OCI-LY3 (cell line): ENCODE measurements at regions not wholly inside any gene's neighbourhood (a gene's known extent, or its start where the extent isn't known, plus 50 kb on each side); places are given as distances from the start of the nearest gene placed in this dataset.

Experiments
- H2AFZ ChIP-seq: fragments of 200-600, 300-600 bp; shearing (Covaris generic); 2 replicates; pipeline ENCODE4 v1.6.0; 2014; ENCODE audit warnings: antibody characterized with exemption, low read depth, low read length
- H3K27ac ChIP-seq: fragments of 200-600, 300-600 bp; sonication (generic); 2 replicates; pipeline ENCODE4 v1.5.1; 2014; ENCODE audit warnings: mild to moderate bottlenecking, low read length, moderate library complexity, mixed read lengths
- H3K27me3 ChIP-seq: fragments of 200-600, 300-600 bp; sonication (generic); 2 replicates; pipeline ENCODE4 v1.6.1; 2014; ENCODE audit warnings: low read depth, low read length, mixed read lengths
- H3K36me3 ChIP-seq: fragments of 200-600, 300-600 bp; sonication (generic); replicated peaks from 2 replicates; pipeline ENCODE3; 2014; ENCODE audit warnings: low read depth, low read length, mixed read lengths
- H3K4me1 ChIP-seq: fragments of 300-600, 200-600 bp; sonication (generic); 2 replicates; pipeline ENCODE4 v1.6.1; 2014; ENCODE audit warnings: low read length, mixed read lengths
- H3K4me2 ChIP-seq: fragments of 200-600, 300-600 bp; sonication (generic); 2 replicates; pipeline ENCODE4 v1.6.1; 2014; ENCODE audit warnings: low read length, mixed read lengths
- H3K4me3 ChIP-seq: fragments of 300-600, 200-600 bp; sonication (generic); 2 replicates; pipeline ENCODE4 v1.5.1; 2014; ENCODE audit warnings: antibody characterized with exemption, mild to moderate bottlenecking, low read length, moderate library complexity
- H3K79me2 ChIP-seq: fragments of 300-600, 200-600 bp; shearing (Covaris generic); 2 replicates; pipeline ENCODE4 v1.6.1; 2014; ENCODE audit warnings: mild to moderate bottlenecking, low read length, mixed read lengths
- H3K9ac ChIP-seq: fragments of 300-600, 200-600 bp; shearing (Covaris generic); 2 replicates; pipeline ENCODE4 v1.6.0; 2014; ENCODE audit warnings: mild to moderate bottlenecking, low read length, moderate library complexity
- H3K9me3 ChIP-seq: fragments of 200-600, 300-600 bp; shearing (Covaris generic); 2 replicates; pipeline ENCODE4 v1.6.1; 2014; ENCODE audit warnings: low read length, mixed read lengths; ENCODE audit not compliant: insufficient read depth
- H4K20me1 ChIP-seq: fragments of 200-600, 300-600 bp; sonication (generic); 2 replicates; pipeline ENCODE4 v1.6.1; 2016; ENCODE audit warnings: low read length, mixed read lengths; ENCODE audit not compliant: insufficient read depth
- EZH2phosphoT487 ChIP-seq: fragments of 200-600 bp; shearing (Covaris generic); IDR thresholded peaks from 2 replicates; pipeline ENCODE4 v1.6.1; 2018; ENCODE audit warnings: antibody characterized with exemption, mixed run types, low read depth
- TF ChIP-seq, protein P1 (sequence below): fragments of 200-600, 300-600 bp; sonication (generic); IDR thresholded peaks from 2 replicates; pipeline ENCODE4 v1.5.1; 2014; ENCODE audit warnings: antibody characterized with exemption, low read length, low read depth

DNA sequence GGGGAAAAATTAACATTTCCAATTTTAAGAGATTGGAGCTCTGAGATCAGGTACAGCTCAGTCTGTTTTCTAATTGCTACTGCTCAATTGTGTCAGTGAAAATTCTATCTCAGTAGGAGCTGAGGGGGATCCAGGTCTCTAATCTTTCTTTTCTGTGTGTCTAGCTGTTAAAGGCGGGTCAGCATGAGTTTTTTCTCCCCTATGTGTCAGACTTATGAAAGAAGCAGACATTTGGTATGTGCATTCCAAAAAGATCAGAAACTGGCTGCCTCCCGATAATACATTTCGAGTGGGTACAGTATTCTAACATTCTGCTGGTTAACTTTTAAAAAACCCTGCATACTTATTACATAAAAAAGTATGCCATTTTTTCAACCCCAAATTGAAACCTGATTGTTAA is 72.4 kb downstream of the PCDH7 start:
- Histone ChIP-seq H3K27ac (no peak overlapping the region), H3K9me3 (no peaks in the 10 kb centered on the region; the same call in 1 of the 2 replicates), H4K20me1 (no peaks in the 10 kb centered on the region), H3K79me2 (no peaks in the 10 kb centered on the region), H3K9ac (no peak overlapping the region), H3K4me3 (no peak overlapping the region), H3K4me2 (no peak overlapping the region), H3K36me3 (no peaks in the 10 kb centered on the region), H3K27me3 (no peaks in the 10 kb centered on the region), H3K4me1 (peaks cover 21% of the 10 kb centered on the region), H2AFZ (no peak overlapping the region)
- TF ChIP-seq EZH2phosphoT487 = no peak
- TF ChIP-seq, protein P1, sequence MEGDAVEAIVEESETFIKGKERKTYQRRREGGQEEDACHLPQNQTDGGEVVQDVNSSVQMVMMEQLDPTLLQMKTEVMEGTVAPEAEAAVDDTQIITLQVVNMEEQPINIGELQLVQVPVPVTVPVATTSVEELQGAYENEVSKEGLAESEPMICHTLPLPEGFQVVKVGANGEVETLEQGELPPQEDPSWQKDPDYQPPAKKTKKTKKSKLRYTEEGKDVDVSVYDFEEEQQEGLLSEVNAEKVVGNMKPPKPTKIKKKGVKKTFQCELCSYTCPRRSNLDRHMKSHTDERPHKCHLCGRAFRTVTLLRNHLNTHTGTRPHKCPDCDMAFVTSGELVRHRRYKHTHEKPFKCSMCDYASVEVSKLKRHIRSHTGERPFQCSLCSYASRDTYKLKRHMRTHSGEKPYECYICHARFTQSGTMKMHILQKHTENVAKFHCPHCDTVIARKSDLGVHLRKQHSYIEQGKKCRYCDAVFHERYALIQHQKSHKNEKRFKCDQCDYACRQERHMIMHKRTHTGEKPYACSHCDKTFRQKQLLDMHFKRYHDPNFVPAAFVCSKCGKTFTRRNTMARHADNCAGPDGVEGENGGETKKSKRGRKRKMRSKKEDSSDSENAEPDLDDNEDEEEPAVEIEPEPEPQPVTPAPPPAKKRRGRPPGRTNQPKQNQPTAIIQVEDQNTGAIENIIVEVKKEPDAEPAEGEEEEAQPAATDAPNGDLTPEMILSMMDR = no peak

DNA sequence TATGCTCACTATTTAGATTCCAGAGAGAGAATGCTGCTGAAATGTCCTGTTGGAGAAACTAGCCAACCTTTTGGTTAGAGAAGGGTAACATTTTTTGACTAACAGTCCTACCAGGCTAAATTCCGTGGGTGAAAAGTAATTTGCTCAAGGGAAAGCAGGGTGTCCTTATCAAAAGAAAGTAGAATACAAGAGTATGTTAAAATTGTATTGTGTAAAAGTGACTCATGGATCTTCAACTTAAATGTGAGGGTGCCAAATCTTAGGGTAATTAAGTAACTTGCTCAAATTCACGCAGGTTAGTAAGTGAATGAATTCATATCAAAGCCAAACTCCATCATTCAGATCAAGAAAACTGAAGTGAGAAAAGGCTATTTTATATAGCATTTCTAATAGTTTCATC is 81.7 kb downstream of the PCDH7 start:
- TF ChIP-seq, protein P1 = no peak
- no peak for TF ChIP-seq EZH2phosphoT487
- Histone ChIP-seq H4K20me1 (no peaks in the 10 kb centered on the region), H2AFZ (no peak overlapping the region), H3K4me1 (no peaks in the 10 kb centered on the region), H3K4me3 (no peak overlapping the region), H3K27me3 (no peaks in the 10 kb centered on the region), H3K9me3 (no peaks in the 10 kb centered on the region), H3K79me2 (no peaks in the 10 kb centered on the region), H3K27ac (no peak overlapping the region), H3K9ac (no peak overlapping the region), H3K36me3 (no peaks in the 10 kb centered on the region), H3K4me2 (no peak overlapping the region)

DNA sequence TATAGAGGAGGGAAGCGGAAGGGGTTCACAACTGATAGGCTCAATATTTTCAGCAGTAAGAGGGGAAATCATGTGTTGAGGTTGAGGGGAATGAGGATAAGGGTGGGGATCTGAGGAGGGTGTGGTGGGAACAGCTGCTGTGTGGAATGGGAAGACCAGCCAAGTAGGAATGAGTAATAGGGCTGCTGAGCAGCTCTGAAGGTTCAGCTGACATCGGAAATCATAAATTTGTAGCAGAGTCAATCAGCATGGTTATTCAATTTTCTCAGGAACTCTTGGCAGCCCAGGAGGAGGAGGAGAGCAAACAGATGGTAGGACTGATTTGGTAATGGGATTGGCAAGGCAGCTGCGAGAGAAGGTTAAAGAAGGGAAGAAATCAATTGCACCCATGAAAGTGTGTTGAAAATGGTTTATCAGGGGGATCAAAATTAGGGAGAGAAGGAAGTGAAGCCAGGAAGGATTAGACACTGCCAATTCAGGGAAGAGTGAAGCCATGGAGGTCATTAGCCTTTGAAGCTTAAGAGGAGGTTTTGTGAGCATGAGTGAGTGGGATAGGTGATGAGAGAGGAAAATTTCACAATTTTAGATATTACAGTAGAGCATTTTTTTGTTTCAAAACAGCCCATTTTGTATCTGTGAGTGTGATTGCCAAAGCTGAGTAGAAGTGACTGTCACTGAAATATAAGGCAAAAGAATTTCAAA is 82.6 kb downstream of the PCDH7 start:
- Histone ChIP-seq H3K4me2 (no peak overlapping the region), H3K9me3 (no peaks in the 10 kb centered on the region), H2AFZ (no peak overlapping the region), H3K27ac (no peak overlapping the region), H3K36me3 (no peaks in the 10 kb centered on the region), H3K4me1 (no peaks in the 10 kb centered on the region), H4K20me1 (no peaks in the 10 kb centered on the region), H3K4me3 (no peak overlapping the region), H3K27me3 (no peaks in the 10 kb centered on the region), H3K9ac (no peak overlapping the region), H3K79me2 (no peaks in the 10 kb centered on the region)
- TF ChIP-seq EZH2phosphoT487 = no peak
- TF ChIP-seq, protein P1 = no peak

DNA sequence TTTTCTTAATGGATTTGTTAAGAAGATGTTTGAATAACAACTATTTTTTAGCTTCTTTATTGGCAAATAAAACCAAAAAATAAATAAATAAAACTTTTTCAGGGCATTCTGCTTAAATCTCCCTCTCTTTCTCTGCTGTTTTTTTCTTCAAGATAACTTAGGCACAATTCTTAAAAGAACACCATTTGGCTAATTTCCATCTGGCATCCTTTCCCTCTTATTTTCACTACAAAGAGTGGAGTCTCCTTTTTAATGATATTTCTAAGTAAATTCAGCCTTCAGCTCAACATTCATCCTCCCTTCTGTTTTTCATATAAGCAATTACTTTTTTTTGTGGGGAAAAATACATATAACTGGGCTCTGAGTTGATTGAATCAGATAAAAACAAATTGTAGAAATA is 88.1 kb downstream of the PCDH7 start:
- H3K27ac ChIP-seq = no peak overlapping the region
- no peaks in the 10 kb centered on the region for H3K9me3 ChIP-seq
- H3K36me3 ChIP-seq = no peaks in the 10 kb centered on the region
- no peak overlapping the region for H3K4me2 ChIP-seq
- H3K27me3 ChIP-seq = no peaks in the 10 kb centered on the region
- H4K20me1 ChIP-seq = no peaks in the 10 kb centered on the region
- no peak overlapping the region for H3K9ac ChIP-seq
- H2AFZ ChIP-seq = no peak overlapping the region
- TF ChIP-seq, protein P1 = no peak
- no peak for TF ChIP-seq EZH2phosphoT487
- H3K79me2 ChIP-seq = no peaks in the 10 kb centered on the region
- H3K4me1 ChIP-seq = no peaks in the 10 kb centered on the region
- no peak overlapping the region for H3K4me3 ChIP-seq
